HepG2 (cell line): ENCODE measurements at regions not wholly inside any gene's neighbourhood (a gene's known extent, or its start where the extent isn't known, plus 50 kb on each side); places are given as distances from the start of the nearest gene placed in this dataset.

Experiments used
- ATAC-seq: fragments of 200-7000 bp; cut with Tn5 transposase; 3 replicates; pipeline ENCODE4 v1.9.1; 2020; ENCODE audit warnings: mild to moderate bottlenecking, moderate library complexity
- BruUV-seq: library from RNA; stranded (reverse); fragments of 400-500 nt; replicated peaks from 2 replicates; lab custom pipeline; 2021; lab: Mats Ljungman, UMichigan
- CTCF ChIA-PET: fragments of 300-600 bp; formaldehyde crosslinking; extraction: SDS; loops from one replicate; lab custom pipeline; 2021; ENCODE audit warnings: low total read pairs, inconsistent platforms, low intra/inter-chr PET ratio; lab: Yijun Ruan, JAX
- POLR2A ChIA-PET: fragments of 350-600 bp; sonication (Branson Sonifier 250); formaldehyde crosslinking; loops from one replicate; lab custom pipeline; 2020; ENCODE audit warnings: antibody characterized with exemption, inconsistent platforms; lab: Yijun Ruan, JAX
- DNase-seq: peaks from one replicate; pipeline ENCODE4 v3.0.0-alpha.2; 2015; ENCODE audit warnings: low spot score
- FAIRE-seq: peaks from 3 replicates; lab custom pipeline; 2011; peaks lifted over from hg19 to GRCh38; lab: Jason Lieb, UNC
- H2AFZ ChIP-seq: one replicate; pipeline ENCODE4 v1.6.1; 2011; ENCODE audit warnings: low read length, inconsistent platforms
- H3K27ac ChIP-seq: fragments of 300-600 bp; 3 replicates; pipeline ENCODE4 v1.8.0; 2011; ENCODE audit warnings: mixed run types, mild to moderate bottlenecking, mixed read lengths, low read length, inconsistent platforms; ENCODE audit not compliant: insufficient read depth; ENCODE audit errors: extremely low read length
- H3K27me3 ChIP-seq, 2 experiments: fragments of 200-600 bp in 1 of 2; 2 replicates in 1 of 2; 3 replicates in 1 of 2; pipeline versions ENCODE4 v1.6.0 to v1.8.0; 2011; ENCODE audit warnings: low read length in 2 of 2, mild to moderate bottlenecking in 2 of 2, moderate library complexity in 2 of 2, inconsistent platforms in 1 of 2; ENCODE audit not compliant: insufficient read depth in 2 of 2, control insufficient read depth in 1 of 2
- H3K36me3 ChIP-seq, 2 experiments: fragments of 200-600 bp in 1 of 2; replicated peaks in 1 of 2; 2 replicates in 1 of 2; 3 replicates in 1 of 2; pipeline versions ENCODE4 v1.5.1 to v1.8.0; 2011; ENCODE audit warnings: low read length in 2 of 2, inconsistent platforms in 1 of 2; ENCODE audit not compliant: insufficient read depth in 2 of 2, control insufficient read depth in 1 of 2
- H3K4me1 ChIP-seq: 2 replicates; pipeline ENCODE4 v1.5.1; 2012; ENCODE audit warnings: low read length, inconsistent platforms; ENCODE audit not compliant: insufficient read depth
- H3K4me2 ChIP-seq: 2 replicates; pipeline ENCODE4 v1.6.0; 2011; ENCODE audit warnings: low read depth, low read length, inconsistent platforms
- H3K4me3 ChIP-seq, 3 experiments: fragments of 200-600 bp in 1 of 3; sonication (generic), shearing (Covaris generic) in 1 of 3; replicated peaks in 1 of 3; 2 replicates each; pipeline ENCODE4 v1.5.1; 2011 to 2016; ENCODE audit warnings: low read length in 3 of 3, inconsistent platforms in 2 of 3, low read depth in 2 of 3, mild to moderate bottlenecking in 2 of 3, control low read depth in 1 of 3, mixed read lengths in 1 of 3; ENCODE audit not compliant: insufficient read depth in 1 of 3
- H3K79me2 ChIP-seq: one replicate; pipeline ENCODE4 v1.6.1; 2011; ENCODE audit warnings: low read length, inconsistent platforms; ENCODE audit not compliant: insufficient read depth
- H3K9ac ChIP-seq: 2 replicates; pipeline ENCODE4 v1.6.0; 2011; ENCODE audit warnings: mild to moderate bottlenecking, low read depth, low read length, inconsistent platforms; ENCODE audit not compliant: insufficient read depth
- H3K9me3 ChIP-seq: 2 replicates; pipeline ENCODE4 v1.5.1; 2012; ENCODE audit warnings: mild to moderate bottlenecking, low read length
- H4K20me1 ChIP-seq: 2 replicates; pipeline ENCODE4 v1.6.0; 2011; ENCODE audit warnings: inconsistent platforms, mild to moderate bottlenecking, low read length, moderate library complexity; ENCODE audit not compliant: insufficient read depth
- CHD4 ChIP-seq: fragments of 200-600 bp; sonication (generic); IDR thresholded peaks from 2 replicates; pipeline ENCODE4 v1.7.0; 2017; ENCODE audit warnings: mild to moderate bottlenecking, low read length, borderline replicate concordance
- E2F1 ChIP-seq: sonication (generic); formaldehyde crosslinking; IDR thresholded peaks from 2 replicates; pipeline ENCODE4 v1.5.0; 2020; ENCODE audit warnings: missing genetic modification reagents
- HNRNPLL ChIP-seq: fragments of 200-400 bp; formaldehyde crosslinking; IDR thresholded peaks from 2 replicates; pipeline ENCODE4 v1.6.1; 2017; ENCODE audit warnings: mild to moderate bottlenecking, low read depth, low read length; ENCODE audit not compliant: poor library complexity, severe bottlenecking
- IKZF4 ChIP-seq: sonication (generic); formaldehyde crosslinking; IDR thresholded peaks from 2 replicates; pipeline ENCODE4 v1.5.1; 2020; ENCODE audit warnings: borderline replicate concordance, mild to moderate bottlenecking, low read depth, missing genetic modification reagents; ENCODE audit errors: not compliant biosample characterization
- LCORL ChIP-seq, 2 experiments: fragments of 450-650 bp in 1 of 2; sonication (generic) in 1 of 2; formaldehyde crosslinking in 1 of 2; IDR thresholded peaks; 2 replicates each; pipeline versions ENCODE4 v1.5.0 to v1.6.1; 2017 to 2020; ENCODE audit warnings: antibody characterized with exemption in 1 of 2, missing genetic modification reagents in 1 of 2
- NONO ChIP-seq, 2 experiments: fragments of 450-650 bp in 1 of 2; sonication (generic) in 1 of 2; formaldehyde crosslinking in 1 of 2; IDR thresholded peaks in 1 of 2; conservative IDR thresholded peaks in 1 of 2; 2 replicates each; pipeline versions ENCODE4 v1.6.1 to v1.8.0; 2017 to 2022; ENCODE audit warnings: mild to moderate bottlenecking in 1 of 2, missing genetic modification reagents in 1 of 2, moderate library complexity in 1 of 2
- THAP9 ChIP-seq: sonication (generic); formaldehyde crosslinking; IDR thresholded peaks from 2 replicates; pipeline ENCODE4; 2020; ENCODE audit warnings: missing genetic modification reagents, mild to moderate bottlenecking, borderline replicate concordance
- ZBTB8A ChIP-seq: sonication (generic); formaldehyde crosslinking; IDR thresholded peaks from 2 replicates; pipeline ENCODE4 v1.4.0; 2020; ENCODE audit warnings: mild to moderate bottlenecking, low read depth, missing genetic modification reagents, borderline replicate concordance
- ZNF10 ChIP-seq: sonication (generic); formaldehyde crosslinking; IDR thresholded peaks from 2 replicates; pipeline ENCODE4 v1.4.0; 2020; ENCODE audit warnings: mild to moderate bottlenecking, low read depth, missing genetic modification reagents, borderline replicate concordance
- ZNF224 ChIP-seq: sonication (generic); formaldehyde crosslinking; IDR thresholded peaks from 2 replicates; pipeline ENCODE4 v1.5.0; 2020; ENCODE audit warnings: mild to moderate bottlenecking, missing genetic modification reagents
- ZNF280B ChIP-seq: sonication (generic); formaldehyde crosslinking; IDR thresholded peaks from 2 replicates; pipeline ENCODE4 v1.5.0; 2020; ENCODE audit warnings: missing genetic modification reagents, mild to moderate bottlenecking, borderline replicate concordance
- WGBS: methylation state at CpG from one replicate; pipeline ENCODE4 v1.1.6; 2017; ENCODE audit warnings: low lambda C conversion rate; 5-methylcytosine and 5-hydroxymethylcytosine counted together
- in situ Hi-C: cut with HindIII; loops from 2 replicates; pipeline ENCODE4 v1.10.0; 2017; ENCODE audit warnings: low pct_unique_long_range_greater_than_20kb; ENCODE audit not compliant: extremely low pct_ligation_motif_present
- intact Hi-C: fragments of 100-400 bp; cut with micrococcal nuclease; formaldehyde crosslinking; loops from one replicate; pipeline ENCODE4 v1.10.0; 2022; ENCODE audit not compliant: unreplicated experiment

- no peak for TF ChIP-seq ZNF280B (CRISPR knock-in tag)
- no peak for TF ChIP-seq ZNF224 (CRISPR knock-in tag)
- TF ChIP-seq ZNF10 (CRISPR knock-in tag) = no peak
- no peak for TF ChIP-seq LCORL (IDR thresholded peaks at IDR 0.05)
- TF ChIP-seq LCORL (CRISPR knock-in tag; IDR thresholded peaks at IDR 0.05) = no peak
- TF ChIP-seq THAP9 (CRISPR knock-in tag) = no peak
- TF ChIP-seq NONO (IDR thresholded peaks at IDR 0.05) = no peak
- TF ChIP-seq NONO (CRISPR knock-in tag; conservative IDR thresholded peaks at IDR 0.05) = no peak
- TF ChIP-seq ZBTB8A (CRISPR knock-in tag) = no peak
These were observed 331.3 kb upstream of the SEMA6A start (continued) for GRCh38 chr5:116905885-116906284.

GRCh38 chr5:116900793-116901192, 326.2 kb upstream of the SEMA6A start:
- H4K20me1 ChIP-seq = no peaks in the 10 kb centered on the region
- H3K9me3 ChIP-seq = no peaks in the 10 kb centered on the region
- H3K4me3 ChIP-seq = no peak overlapping the region
- 96% methylated on average over 1 of the region's 1 CpG for WGBS
- in situ Hi-C loops (no loop called here), intact Hi-C loops (no loop called here)
- no peak overlapping the region for H3K9ac ChIP-seq
- FAIRE-seq (no peak), ATAC-seq (no peak), DNase-seq (no peak)
- H3K36me3 ChIP-seq = no peaks in the 10 kb centered on the region
- no peak overlapping the region for H3K27ac ChIP-seq
- no peak overlapping the region for H3K4me2 ChIP-seq
- H2AFZ ChIP-seq = no peak overlapping the region
- BruUV-seq = no TSS peak
- no peaks in the 10 kb centered on the region for H3K79me2 ChIP-seq
- peaks cover 0 to 3% of the 10 kb centered on the region in 2 experiments; a peak in 1 of 5 replicates for H3K27me3 ChIP-seq
- CTCF ChIA-PET = no interaction called here
- POLR2A ChIA-PET = no interaction called here
- no peaks in the 10 kb centered on the region for H3K4me1 ChIP-seq
- TF ChIP-seq CHD4 (no peak), ZNF224 (CRISPR knock-in tag) (no peak), IKZF4 (no peak), HNRNPLL (no peak), E2F1 (CRISPR knock-in tag) (no peak)
